ENCODE measurements at regions not wholly inside any gene's neighbourhood (a gene's known extent, or its start where the extent isn't known, plus 50 kb on each side); places are given as distances from the start of the nearest gene placed in this dataset.
A peak's percentile ranks its signal among the peaks of the same experiment; 100 is the strongest.

DNA sequence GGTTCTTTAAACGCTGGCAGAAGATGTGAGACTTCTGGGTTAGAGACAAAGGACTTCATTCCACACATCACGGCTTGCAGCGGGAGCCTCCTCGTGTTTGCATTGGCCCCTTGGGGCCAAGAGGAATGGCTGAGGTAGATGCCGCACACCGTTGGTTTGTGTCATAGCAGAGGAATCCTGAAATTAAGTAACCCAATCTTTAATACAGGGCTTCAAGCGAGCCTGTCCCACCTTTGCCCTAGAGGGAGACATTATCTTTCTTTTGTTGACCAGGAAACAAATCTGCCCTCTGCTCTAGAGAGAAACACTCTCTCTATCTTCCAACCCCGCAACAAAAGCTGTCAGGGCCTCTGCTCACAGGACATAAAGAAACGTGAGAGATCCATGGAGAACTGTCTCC lies 277.5 kb upstream of the ZFP64 start:
- no peak for DNase-seq

DNA sequence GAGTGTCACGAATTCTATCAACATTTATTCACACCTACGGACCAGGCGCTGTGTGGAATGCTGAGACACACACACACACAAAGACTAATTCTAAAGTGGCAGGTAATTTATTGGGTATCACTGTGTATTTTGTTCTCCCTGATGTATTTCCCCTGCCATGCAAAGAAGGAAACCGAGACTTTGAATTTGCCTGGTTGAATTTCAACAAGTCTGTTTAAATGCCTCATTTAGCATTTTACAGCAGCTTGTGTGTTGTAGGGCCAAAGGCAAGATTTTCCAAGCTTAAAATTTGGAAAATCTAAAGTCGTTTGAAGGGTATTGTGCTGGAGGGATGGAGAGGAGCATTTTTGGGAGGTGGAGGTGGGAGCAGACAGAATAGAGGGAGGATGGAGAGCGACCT lies 274.4 kb upstream of the ZFP64 start:
- DNase-seq = no peak

DNA sequence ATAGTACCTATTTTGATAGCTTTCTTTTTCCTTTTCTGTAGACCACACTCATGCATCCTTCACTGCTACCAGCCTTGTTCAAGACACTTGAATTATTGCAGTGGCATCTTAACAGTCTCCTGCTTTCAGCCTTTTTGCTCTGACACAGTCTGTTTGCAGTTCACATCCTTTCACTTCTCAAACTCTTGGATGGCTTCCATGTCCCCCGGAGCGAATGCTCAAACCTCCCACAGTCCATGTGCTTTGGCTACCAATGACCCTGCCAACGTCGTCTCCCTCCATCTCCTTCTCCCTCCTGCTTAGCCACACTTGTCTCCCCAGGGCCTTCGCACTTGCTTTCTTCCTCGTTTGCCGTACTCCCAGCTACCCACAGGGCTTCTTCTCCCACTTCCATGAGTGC lies 270.0 kb upstream of the ZFP64 start:
- no peak for DNase-seq

DNA sequence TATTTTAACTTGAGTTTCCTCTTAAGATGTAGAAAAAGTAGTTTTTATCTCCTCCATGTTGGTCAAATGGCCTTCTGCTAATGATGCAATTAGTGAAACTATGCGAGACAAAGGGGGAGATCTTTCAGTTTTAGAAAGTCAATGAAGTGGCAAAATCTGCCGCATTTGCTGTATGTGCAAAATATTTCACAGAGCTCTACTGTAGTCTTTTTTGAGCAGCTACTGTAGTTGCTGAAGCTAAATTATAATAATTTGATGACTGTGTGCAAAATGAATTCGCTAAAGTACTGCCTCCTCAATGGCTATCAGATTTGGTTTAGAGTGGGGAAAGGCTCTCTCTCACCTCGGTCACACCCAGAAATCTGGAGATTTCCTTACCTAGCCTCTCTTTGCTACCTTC lies 267.6 kb upstream of the ZFP64 start:
- no peak for DNase-seq

DNA sequence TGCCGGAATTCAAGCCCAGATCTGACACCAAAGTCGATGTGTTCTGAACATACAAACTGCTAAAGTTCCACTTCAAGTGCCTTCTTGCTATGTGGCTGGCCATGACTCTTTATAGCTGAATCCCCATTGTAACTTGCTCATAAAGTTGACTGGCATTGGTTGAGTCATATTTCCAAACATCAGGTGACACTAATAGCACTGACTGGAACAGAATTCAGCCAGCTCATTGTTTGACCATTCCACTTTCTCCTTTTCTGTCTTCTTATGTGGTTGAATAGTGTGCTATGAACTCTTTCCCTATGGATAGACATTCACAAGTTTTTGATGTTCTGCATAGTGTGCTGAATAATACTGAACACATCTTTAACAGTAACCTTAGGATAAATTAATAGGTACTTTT lies 266.2 kb upstream of the ZFP64 start:
- no peak for DNase-seq

DNA sequence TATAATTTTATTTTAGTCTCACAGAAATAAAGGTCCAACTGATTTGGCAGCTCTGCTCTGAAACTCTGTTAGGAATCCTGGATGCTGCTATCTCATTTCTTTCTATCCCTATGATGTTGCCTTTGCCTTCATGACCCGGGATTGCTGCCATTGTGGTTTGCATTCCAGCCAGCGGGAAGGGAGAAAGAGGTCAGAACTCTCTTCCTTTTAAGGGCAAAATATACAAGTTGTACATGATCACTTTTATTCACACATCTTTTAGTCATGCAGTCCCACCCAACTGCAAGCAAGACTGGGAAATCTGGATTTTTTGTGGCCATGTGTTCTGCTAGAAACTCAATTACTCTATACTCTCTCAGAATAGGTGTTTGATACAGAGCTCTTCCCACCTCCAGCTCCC lies 263.1 kb upstream of the ZFP64 start:
- DNase-seq = no peak

DNA sequence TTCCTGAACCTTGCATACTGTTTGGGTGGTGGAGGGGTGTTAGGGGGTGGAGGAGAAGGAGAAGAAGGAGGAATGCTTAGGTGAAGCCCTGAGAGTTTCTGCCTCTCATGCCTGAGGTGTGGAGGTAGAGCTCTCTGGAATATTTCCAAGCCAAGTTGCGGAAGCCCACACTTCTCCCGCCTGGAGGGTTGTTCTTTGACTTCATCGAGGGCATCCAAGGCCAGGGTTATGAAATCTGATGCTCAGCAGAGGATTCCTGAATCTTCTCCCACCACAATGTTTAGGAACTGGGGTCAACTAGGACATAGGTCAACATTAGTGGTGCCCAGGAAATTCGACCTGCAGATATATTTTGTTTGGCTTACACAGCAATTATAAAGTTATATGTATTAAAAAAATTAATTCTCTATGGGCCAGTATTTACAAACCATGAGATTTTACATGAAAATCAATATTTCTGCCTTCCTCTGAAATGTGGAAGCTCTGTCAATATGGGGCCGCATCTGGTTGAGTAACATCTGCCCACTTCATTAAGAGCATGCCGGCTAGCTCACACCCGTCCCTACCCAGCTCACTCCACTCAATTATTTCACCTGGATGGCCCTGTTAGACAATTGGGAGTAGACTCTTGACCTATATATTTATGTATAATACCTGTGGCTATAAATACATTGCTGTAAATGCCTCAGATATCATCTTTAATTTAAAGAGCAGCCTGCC lies 257.1 kb upstream of the ZFP64 start:
- no peak for DNase-seq

DNA sequence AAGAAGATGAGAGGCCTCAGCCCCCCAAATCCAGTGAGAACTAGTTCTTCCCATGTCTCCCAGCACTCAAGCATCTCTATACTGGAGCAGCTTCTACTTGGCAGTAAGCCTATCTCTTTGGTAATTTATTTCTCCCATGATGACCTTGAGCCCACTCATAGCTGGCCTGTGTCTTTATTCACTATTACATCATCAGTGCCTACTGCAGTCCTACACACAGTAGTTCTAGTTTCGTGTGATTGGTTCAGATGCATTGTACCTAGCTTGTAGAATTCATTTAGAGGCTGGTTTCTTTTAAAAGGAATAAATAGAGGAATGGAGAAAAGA lies 255.6 kb upstream of the ZFP64 start:
- no peak for DNase-seq

DNA sequence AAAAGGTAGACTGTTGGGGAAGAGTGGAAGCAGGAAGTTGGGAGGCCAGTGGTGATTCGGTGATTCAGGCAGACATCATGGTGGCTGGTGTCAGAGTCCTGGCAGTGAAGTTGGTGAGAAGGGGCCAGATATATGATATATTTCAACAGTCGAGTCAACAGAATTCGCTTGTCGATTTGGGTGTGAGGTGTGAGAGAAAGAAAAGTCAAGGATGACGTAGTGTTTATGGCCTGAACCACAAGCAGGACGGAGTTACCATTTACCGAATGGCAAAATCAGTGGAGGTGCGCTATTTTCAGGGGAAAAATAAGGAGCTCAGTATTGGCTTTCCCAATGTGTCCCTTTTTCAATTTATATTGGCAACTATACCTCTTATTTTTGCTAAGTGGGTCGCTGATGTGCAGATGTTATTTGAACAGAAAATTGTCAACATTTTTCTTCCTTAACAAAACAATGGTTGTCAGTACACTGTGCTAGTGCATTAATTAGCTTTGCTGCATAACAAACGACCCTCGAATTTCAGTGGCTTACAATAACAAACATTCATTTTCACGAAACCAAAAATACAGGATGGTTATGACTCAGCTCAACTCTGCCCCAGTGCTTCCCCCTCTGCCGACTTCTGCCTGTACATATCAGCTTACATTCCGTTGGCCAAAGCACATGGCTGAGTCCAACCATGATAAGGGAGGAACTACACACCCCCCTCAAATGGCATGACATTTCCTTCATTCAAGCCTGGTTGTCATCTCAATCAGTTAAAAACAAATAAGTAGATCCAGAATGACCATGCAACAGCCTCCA lies 255.0 kb upstream of the ZFP64 start:
- no peak for DNase-seq

DNA sequence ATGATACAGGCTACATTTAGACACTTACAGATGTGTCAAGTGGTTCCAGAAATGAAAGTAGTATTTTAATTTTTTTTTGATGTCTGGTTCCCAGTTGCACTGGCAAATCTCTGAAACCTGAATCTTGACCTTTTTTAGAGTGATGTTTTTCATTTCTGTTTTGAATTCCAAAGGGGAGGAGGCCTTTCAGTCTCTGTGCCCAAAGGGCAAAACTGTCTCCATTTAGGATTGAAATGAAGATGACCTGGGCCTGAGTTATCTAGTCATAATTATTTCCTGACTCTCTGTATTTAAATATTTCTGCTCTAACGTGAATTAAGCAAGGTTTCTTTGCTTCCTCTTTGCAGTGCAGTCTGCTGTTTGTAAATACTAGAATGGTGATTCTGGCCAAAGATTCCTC lies 252.9 kb upstream of the ZFP64 start:
- DNase-seq = no peak

DNA sequence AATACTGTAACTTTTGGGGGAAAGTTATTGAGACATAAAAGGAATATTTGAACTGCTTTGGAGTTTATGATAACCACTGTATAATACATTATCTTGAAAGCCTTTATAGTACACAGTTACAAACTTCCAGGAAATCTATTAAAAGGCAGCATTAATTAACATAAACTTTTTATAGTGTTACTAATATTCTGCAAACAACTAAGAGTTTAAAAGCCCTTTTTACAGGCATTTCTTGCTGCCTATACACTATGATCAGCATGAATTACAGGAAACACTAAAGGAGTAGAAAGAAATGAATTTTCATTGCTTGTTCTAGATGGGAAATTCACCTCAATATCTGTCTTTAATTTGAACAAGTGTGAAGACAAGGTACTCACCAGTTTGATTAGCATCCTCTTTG lies 252.3 kb upstream of the ZFP64 start:
- no peak for DNase-seq

DNA sequence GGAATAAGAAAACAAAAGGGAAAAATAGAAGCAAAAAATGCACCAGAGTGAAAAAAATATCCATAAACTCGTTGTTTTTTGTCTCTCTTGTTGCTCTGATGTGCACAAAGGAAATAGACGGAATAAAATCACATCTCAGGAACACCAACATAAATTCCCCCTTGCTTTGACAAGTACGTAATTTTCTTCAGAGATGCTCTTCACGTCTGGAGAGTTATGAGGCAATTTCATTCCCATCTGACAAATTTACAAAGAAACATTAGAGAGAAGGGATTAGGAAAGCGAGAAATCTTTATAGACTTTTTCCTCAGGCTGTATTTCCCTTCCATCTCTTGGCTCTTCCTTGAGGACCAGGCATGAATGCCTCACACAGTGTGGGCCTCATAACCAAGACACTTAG lies 250.1 kb upstream of the ZFP64 start:
- DNase-seq = no peak

DNA sequence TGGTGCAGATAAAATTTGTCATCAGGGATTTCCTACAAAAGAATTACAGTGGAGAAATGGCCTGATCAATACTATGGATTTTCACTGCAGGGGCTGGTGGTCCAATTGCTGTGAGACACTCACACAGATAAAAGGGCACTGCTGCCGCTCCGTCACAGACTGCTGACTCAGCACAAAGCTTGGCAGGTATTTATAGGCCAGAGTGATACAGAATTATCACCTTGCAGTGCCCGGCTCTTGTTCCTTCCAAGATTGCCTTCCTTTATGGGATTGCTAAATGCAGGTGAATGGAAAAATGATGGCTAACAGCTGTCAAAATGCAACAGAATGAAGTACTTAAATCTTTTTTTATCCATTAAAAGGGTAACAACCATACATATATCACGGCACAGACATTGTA lies 247.8 kb upstream of the ZFP64 start:
- no peak for DNase-seq

DNA sequence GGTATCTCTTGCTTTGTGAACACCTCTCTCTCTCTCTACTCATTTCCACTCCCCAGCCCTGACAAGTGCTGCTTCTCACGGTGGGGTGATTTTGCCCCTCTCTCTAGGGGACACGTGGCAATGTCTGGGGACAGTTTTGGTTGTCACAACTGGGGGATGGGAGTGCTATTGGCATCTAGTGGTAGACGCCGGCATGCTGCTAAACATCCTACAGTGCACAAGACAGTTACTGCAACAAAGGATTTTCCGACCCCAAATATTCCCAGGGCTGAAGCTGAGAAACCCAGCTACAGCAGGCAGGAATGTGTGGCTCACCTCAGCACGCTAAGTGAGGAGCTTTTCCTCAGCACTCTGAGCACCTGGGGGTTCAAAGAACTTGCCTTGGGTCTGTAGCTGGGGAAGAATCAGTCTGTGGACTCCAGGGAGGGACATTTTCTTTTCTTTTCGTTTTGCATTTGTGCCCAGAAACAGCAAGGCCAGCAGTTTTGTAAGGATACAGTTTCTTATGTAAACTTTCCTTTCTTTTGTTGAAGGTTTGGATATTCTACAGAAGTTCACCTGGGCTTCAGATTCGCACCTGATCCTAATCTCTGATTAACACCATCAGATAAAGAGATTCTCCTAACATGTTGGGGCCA lies 246.9 kb upstream of the ZFP64 start:
- no peak for DNase-seq

DNA sequence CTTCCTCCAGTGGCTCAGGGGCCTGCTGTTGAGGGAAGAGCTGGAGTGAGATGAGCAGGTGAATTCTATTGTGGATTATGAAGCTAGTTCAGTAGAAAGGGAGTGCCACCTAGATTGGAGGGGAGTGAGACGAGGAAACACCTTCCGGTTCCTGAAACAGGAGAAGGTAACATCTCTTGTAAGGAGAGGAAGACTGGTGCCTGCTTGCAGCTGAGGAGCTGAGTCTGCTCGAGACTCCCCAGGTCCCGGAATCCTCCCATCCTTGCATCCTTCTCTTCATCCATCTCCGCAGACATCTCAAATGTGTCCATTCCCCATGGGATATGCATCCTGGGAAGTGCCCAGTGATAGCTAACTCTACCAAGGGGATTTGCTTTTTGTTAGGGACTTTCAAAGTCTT lies 242.9 kb upstream of the ZFP64 start:
- DNase-seq = no peak

DNA sequence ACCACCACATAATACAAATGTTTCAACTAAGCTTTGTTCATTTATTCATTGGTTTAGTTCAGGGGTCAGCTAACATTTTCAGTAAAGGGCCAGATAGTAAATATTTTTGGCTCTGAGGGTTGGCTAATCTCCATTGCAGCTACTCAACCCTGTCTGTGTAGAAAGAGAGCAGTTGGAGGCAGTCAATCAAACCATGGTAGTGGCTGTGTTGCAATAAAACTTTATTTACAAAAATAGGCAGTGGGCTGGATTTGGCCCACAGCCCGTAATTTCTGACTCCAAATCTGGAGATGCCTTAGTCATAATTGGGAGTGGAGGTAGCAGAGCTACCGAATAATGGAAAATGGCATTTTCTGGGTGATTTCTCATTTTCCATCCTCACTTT lies 242.5 kb upstream of the ZFP64 start:
- DNase-seq = no peak

DNA sequence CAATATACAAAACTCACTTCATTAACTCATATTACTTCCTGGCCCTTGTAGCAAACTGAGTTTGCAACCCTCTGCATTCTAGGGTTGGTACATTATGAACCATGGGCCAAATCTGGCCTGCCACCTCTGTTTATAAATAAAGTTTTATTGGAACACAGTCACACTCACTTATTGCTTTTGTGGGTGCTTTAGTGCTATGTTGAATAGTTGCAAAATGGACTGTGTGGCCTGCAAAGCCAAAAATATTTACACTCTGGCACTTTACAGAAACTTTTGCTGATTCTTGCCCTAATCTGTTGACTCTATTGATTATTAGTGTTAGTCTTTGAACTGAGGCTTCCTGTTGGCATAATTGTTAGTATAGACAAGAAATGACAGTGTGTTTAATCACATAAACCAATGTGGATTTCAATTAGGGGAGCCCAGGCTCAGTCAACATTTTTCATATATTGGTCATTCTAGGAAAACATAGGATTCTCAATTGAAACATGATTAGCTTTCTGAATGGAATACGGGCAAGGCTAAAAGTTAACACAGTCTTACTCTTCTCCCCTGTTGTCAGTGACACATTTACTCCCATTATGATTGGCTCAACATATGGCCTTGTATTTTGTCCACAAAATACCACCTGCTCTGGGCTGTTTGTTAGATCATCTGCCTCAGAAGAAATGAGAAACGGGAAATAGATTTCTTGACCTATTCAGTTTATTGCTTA lies 241.9 kb upstream of the ZFP64 start:
- DNase-seq = no peak

DNA sequence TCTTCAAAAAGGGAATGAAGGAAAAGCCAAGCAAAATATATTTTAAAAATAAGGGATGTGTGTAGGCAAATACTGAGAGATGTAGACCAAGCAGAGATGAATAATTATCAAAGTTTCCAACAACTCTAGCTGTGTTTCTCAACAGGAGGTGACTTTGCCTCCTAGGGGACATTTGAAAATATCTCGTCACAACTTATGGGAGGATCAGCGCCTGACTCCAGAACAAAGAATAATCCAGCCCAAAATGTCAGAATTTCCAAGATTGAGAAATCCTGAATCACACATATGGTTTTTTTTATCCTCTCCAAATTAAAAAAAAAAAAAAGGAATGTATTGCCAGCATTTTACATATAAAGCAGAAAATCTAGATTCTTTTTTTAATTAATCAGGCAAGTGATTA lies 241.2 kb upstream of the ZFP64 start:
- DNase-seq = no peak

DNA sequence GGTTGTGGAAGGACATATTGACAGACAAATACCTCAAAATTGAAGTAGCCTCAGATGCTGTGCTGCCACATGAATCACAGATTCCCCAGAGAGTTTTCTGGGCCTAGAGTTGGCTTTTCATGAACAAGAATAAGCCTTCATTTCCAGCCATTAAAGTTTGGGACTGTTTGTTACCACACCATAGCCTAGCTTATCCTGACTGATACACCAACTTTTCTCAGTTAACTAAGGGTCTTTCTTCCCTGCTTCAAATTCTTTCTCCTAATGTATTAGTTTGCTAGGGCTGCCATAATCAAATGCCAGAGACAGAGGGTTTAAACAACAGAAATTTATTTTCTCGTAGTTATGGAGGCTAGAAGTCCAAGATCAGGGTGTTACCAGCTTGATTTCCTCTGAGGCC lies 237.4 kb upstream of the ZFP64 start:
- no peak for DNase-seq

DNA sequence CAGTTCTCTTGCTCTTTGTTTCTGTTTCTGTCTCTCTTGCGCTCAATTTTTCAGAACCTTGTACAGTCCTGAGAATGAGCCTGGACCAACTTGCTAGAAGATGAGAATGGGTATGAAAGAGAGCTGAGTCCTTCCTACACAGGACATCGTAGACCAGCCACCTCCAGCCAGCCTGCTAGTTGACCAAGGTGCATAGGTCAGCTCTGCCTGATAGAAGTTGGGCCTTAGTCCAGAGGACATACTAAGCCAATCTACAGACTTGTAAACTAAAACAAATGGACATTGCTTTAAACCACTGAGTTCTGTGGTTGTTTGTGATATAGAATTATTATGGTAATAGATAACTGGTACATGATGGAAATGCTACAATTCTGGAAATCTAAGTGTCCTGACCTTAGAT lies 236.4 kb upstream of the ZFP64 start:
- DNase-seq = no peak

DNA sequence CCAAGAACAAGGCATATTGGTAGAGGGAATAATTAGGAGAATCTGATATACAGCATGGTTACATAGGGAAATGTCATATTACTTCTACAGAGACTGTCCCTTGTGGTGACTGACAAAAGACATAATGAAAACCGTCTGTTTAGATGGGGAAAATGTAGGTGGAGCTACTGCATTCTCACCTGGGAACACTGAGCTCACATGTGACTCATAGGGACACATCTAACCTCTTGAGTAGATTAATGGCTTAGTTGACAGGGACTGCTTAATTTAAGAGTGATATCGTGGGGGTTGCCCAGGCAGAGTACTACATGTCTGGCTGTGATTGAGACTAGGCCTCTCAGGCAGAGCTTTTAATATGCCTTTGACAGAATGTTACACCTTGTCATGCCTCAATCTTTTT lies 235.3 kb upstream of the ZFP64 start:
- no peak for DNase-seq

DNA sequence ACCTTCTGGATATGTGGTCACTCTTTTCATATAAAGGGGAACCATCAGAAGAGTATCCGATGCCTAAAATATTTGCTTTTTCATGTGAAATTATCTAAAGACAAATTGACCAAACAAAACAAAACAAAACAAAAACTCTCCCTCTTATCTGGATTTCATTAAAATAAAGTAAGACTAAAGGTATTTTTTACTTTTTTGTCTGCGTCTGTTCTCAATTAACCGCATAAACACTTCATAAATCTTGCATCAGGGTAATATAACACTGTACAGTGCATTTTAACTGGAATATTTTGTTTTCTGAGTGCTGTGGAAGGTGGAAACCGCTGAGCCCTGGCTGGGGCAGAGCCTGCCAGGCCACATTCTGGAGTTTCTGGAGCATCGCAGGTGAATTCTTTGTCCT lies 234.1 kb upstream of the ZFP64 start:
- no peak for DNase-seq

DNA sequence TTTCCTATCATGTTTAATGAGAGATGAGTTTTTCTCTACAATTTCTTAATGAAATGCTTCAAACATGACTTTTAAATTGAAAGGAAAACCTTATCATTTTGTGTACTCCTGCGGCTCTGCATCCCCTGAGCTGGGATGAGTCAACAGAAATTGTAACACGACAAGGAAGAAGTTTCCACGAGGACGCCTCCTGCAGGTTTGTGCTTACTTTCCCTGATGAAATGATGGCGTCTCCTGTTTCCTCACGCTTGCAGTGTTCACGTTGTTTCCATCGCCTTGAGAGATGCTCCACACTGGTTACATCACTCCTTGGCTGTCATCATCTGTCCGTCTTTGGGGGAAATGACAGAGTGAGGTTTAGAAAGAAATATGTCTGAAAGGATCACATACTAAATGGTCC lies 233.7 kb upstream of the ZFP64 start:
- peak in 1 of 2 donors; percentile 5 for DNase-seq
